ENCODE measurements at regions not wholly inside any gene's neighbourhood (a gene's known extent, or its start where the extent isn't known, plus 50 kb on each side); places are given as distances from the start of the nearest gene placed in this dataset.

DNA sequence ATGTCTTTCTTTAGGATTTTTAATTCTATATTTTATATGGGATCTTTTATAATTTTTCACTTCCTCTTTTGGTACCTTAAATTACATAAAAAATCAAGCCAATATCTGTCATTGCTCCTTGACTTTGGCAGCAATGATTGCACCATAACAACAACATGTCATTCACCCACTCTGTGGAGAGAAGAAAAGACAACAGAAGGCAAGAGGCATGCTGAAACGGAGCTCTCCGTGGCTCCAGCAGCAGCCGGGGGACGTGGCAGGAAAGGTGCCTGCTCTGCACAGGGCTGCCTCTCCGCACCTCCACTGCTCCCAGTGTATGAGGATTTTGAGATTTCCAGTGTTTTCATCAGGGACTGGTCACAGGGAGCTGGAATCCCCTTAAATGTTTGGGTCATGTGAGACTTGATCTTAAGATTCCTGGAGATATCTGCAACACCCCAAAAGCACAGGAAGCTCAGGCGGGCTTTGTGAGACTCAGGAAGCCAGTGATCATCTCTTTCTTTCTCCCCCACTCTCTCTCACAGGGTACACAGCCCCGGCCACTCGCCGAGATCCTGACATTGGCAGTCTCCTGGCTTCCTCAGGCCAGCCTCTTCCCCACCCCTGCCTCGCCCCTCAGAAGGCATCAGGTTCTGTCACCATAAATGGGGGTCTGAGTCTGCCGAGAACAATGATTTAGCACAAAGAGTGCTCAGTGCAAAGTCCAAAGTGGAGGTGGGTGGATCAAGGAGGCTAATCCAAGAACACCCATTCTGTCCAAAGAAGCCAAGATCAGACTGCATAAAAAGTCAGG is 74.6 kb downstream of the ACTL7B start:
- Histone ChIP-seq H2AFZ (ENCODE audit: low read depth, low read length, poor library complexity, severe bottlenecking) (no peak overlapping the region), H3K27me3 (ENCODE audit: insufficient read depth, low read length) (no peaks in the 10 kb centered on the region), H3K27ac (ENCODE audit: low read depth, low read length) (no peak overlapping the region), H4K20me1 (ENCODE audit: insufficient read depth) (no peaks in the 10 kb centered on the region), H3K9me3 (ENCODE audit: control insufficient read depth in 1 of 2, insufficient read depth in 1 of 2, low read depth in 1 of 2, low read length in 2 of 2) (no peaks in the 10 kb centered on the region), H3K4me1 (ENCODE audit: control insufficient read depth in 1 of 2, insufficient read depth in 2 of 2, low read length in 2 of 2) (peaks cover 0 to 3% of the 10 kb centered on the region in 2 experiments; a peak in 1 of 4 replicates), H3K4me2 (ENCODE audit: low read length) (no peak overlapping the region), H3K9ac (ENCODE audit: low read length) (no peak overlapping the region), H3K36me3 (ENCODE audit: control insufficient read depth in 1 of 2, insufficient read depth in 2 of 2, low read length in 2 of 2) (no peaks in the 10 kb centered on the region), H3K9me2 (ENCODE audit: insufficient read depth) (no peaks in the 10 kb centered on the region), H3K79me2 (ENCODE audit: insufficient read depth, low read length) (no peaks in the 10 kb centered on the region), H3K4me3 (replicated peaks in 1 of 2; ENCODE audit: low read depth in 1 of 2, low read length in 2 of 2) (no peak overlapping the region)
- ChIA-PET RAD21 (ENCODE audit: low non-redundant PET in 1 of 2, low total read pairs in 2 of 2, uncharacterized antibody in 2 of 2, unreplicated experiment in 2 of 2) (no interaction called here), CTCF (no interaction called here), POLR2A (no interaction called here)
- intact Hi-C loops (cut with micrococcal nuclease), result no loop called here
- DNase-seq (ENCODE audit: low read depth, low spot score), result no peak
- no peak for TF ChIP-seq EZH2 (IDR thresholded peaks at IDR 0.05)
- no peak for TF ChIP-seq TCF7L2 (IDR thresholded peaks at IDR 0.05; ENCODE audit: borderline replicate concordance, extremely low read depth, insufficient read depth, insufficient read length)
- no peak for TF ChIP-seq SP1 (IDR thresholded peaks at IDR 0.05; ENCODE audit: low read depth)
- TF ChIP-seq SIN3A (IDR thresholded peaks at IDR 0.05; ENCODE audit: low read depth), result no peak
- ATAC-seq, result no peak
- BruUV-seq (replicated peaks), result no TSS peak

DNA sequence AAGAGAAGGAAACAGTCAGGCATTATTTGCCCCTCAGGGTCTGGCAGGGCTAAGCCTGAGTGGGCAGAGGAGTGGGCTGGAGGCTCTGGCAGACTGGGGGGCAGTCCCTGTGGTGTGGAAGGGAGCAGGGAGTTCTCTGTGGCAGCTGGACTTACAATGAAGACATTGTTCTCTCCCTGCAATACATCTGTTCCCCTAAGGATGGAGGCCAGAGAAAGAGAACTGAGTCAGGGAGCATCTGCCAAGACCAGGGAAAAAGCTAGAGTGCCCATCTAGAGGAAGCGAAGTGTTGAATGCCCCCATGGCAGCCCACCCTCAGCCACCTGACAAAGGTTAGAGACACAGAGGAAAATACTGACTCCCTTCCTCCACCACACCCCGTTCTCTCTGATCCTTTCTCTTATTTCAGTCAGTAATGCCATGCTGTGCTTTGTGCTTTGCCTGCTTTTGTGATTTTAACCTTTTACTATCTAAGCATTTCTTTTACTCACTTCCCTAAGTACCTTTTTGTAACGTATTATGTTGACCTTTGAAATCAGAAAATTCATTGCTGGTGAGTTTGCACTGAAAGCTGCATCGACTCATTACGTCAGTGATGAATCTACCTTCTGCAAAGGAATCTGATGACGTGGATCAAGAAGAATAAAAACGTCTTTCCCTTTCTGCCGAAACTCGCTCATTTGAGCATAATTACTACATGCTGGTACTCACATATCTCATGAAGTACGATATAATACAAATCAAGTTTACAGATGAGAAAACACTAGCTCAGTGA is 76.0 kb downstream of the ACTL7B start:
- H3K9ac ChIP-seq (ENCODE audit: low read length), result no peak overlapping the region
- RAD21 ChIA-PET (ENCODE audit: low non-redundant PET in 1 of 2, low total read pairs in 2 of 2, uncharacterized antibody in 2 of 2, unreplicated experiment in 2 of 2), result no interaction called here
- no peaks in the 10 kb centered on the region for H3K27me3 ChIP-seq (ENCODE audit: insufficient read depth, low read length)
- intact Hi-C loops (cut with micrococcal nuclease), result no loop called here
- no peaks in the 10 kb centered on the region for H3K9me3 ChIP-seq (ENCODE audit: control insufficient read depth in 1 of 2, insufficient read depth in 1 of 2, low read depth in 1 of 2, low read length in 2 of 2)
- no peak for DNase-seq (ENCODE audit: low read depth, low spot score)
- POLR2A ChIA-PET, result no interaction called here
- BruUV-seq (replicated peaks), result no TSS peak
- H3K27ac ChIP-seq (ENCODE audit: low read depth, low read length), result no peak overlapping the region
- no peak overlapping the region for H2AFZ ChIP-seq (ENCODE audit: low read depth, low read length, poor library complexity, severe bottlenecking)
- H3K9me2 ChIP-seq (ENCODE audit: insufficient read depth), result no peaks in the 10 kb centered on the region
- TF ChIP-seq EZH2 (IDR thresholded peaks at IDR 0.05) (no peak), POLR2A (IDR thresholded peaks at IDR 0.05; ENCODE audit: borderline replicate concordance, extremely low read depth, insufficient read depth, insufficient read length) (no peak), ELF1 (IDR thresholded peaks at IDR 0.05; ENCODE audit: borderline replicate concordance, low read depth) (no peak), EZH2phosphoT487 (IDR thresholded peaks at IDR 0.05; ENCODE audit: borderline replicate concordance) (no peak)
- TF ChIP-seq, protein P1, sequence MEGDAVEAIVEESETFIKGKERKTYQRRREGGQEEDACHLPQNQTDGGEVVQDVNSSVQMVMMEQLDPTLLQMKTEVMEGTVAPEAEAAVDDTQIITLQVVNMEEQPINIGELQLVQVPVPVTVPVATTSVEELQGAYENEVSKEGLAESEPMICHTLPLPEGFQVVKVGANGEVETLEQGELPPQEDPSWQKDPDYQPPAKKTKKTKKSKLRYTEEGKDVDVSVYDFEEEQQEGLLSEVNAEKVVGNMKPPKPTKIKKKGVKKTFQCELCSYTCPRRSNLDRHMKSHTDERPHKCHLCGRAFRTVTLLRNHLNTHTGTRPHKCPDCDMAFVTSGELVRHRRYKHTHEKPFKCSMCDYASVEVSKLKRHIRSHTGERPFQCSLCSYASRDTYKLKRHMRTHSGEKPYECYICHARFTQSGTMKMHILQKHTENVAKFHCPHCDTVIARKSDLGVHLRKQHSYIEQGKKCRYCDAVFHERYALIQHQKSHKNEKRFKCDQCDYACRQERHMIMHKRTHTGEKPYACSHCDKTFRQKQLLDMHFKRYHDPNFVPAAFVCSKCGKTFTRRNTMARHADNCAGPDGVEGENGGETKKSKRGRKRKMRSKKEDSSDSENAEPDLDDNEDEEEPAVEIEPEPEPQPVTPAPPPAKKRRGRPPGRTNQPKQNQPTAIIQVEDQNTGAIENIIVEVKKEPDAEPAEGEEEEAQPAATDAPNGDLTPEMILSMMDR (IDR thresholded peaks at IDR 0.05 in 2 of 3, conservative IDR thresholded peaks at IDR 0.05 in 1 of 3; ENCODE audit: borderline replicate concordance in 1 of 3, insufficient read depth in 1 of 3, low read depth in 2 of 3, low read length in 2 of 3), result no peak
- no peaks in the 10 kb centered on the region for H4K20me1 ChIP-seq (ENCODE audit: insufficient read depth)
- CTCF ChIA-PET, result no interaction called here
- no peaks in the 10 kb centered on the region for H3K36me3 ChIP-seq (ENCODE audit: control insufficient read depth in 1 of 2, insufficient read depth in 2 of 2, low read length in 2 of 2)
- H3K4me1 ChIP-seq (ENCODE audit: control insufficient read depth in 1 of 2, insufficient read depth in 2 of 2, low read length in 2 of 2), result peaks cover 0 to 3% of the 10 kb centered on the region in 2 experiments; a peak in 1 of 4 replicates
- no peak for ATAC-seq
- no peak overlapping the region for H3K4me3 ChIP-seq (replicated peaks in 1 of 2; ENCODE audit: low read depth in 1 of 2, low read length in 2 of 2)
- no peak overlapping the region for H3K4me2 ChIP-seq (ENCODE audit: low read length)
- no peaks in the 10 kb centered on the region for H3K79me2 ChIP-seq (ENCODE audit: insufficient read depth, low read length)

Data from HCT116 (cell line).